SJCRH30 (cell line): ENCODE measurements at regions not wholly inside any gene's neighbourhood (a gene's known extent, or its start where the extent isn't known, plus 50 kb on each side); places are given as distances from the start of the nearest gene placed in this dataset.

ENCODE experiments used
- DNase-seq, 2 experiments: peaks; one replicate each; pipeline ENCODE4 v3.0.0-alpha.2; 2015 to 2020
- H3K27ac ChIP-seq: fragments of 250-450 bp; sonication (Bioruptor Pico); 2 replicates; pipeline ENCODE4 v1.5.1; 2020; ENCODE audit warnings: mild to moderate bottlenecking, moderate library complexity
- H3K27me3 ChIP-seq: fragments of 250-450 bp; sonication (Bioruptor Pico); 2 replicates; pipeline ENCODE4 v1.5.1; 2020; ENCODE audit warnings: mild to moderate bottlenecking, moderate library complexity
- H3K36me3 ChIP-seq: fragments of 250-450 bp; sonication (Bioruptor Pico); 2 replicates; pipeline ENCODE4 v1.5.1; 2020; ENCODE audit warnings: mild to moderate bottlenecking, moderate library complexity
- H3K4me1 ChIP-seq: fragments of 250-450 bp; sonication (Bioruptor Pico); 2 replicates; pipeline ENCODE4 v1.5.1; 2020; ENCODE audit warnings: mild to moderate bottlenecking, moderate library complexity
- H3K4me3 ChIP-seq: fragments of 250-450 bp; sonication (Bioruptor Pico); 2 replicates; pipeline ENCODE4 v1.5.1; 2020; ENCODE audit warnings: mild to moderate bottlenecking, moderate library complexity
- H3K9me3 ChIP-seq: fragments of 250-450 bp; sonication (Bioruptor Pico); replicated peaks from 2 replicates; pipeline ENCODE4 v1.5.1; 2020; ENCODE audit warnings: mild to moderate bottlenecking, moderate library complexity

DNA sequence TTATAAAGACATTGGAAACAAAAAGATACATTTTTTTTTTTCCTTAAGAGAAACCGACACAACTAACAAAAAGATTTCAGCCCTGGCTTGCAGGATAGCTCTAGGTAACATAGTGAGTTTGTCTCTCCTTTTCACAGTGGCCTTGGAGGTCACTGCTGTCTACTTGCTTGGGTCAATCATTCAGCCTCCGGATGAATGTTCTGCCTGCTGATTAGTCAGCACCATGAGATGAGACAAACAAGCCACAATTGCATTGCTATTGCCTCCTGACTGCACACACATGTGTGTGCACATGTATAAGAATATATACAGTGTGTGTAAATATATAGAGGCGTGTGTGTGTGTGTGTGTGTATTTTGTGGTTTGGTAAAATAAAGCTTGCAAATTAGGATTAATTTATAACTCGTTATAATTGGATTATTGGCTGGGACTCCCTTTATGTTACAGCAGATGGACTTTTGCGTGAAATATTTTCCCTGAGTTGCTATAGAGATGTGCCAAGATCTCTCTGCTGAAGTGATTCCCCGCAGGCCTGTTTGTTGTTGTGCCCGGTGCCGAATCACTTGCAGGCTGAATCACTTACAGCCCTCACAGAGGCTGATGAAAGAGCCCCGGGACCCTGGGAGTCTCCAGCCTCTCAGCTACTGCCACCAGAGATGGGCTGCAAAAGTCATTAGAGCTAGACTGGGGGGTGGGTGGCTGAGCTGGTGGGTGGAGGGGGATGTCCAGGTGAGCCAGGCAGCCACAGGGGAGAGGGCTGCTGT, 161.2 kb downstream of the FGF18 start:
- H3K4me3 ChIP-seq = no peak overlapping the region
- no peaks in the 10 kb centered on the region for H3K36me3 ChIP-seq
- H3K27me3 ChIP-seq = no peaks in the 10 kb centered on the region
- H3K9me3 ChIP-seq = no peaks in the 10 kb centered on the region
- no peak for DNase-seq
- H3K27ac ChIP-seq = no peak overlapping the region
- H3K4me1 ChIP-seq = no peaks in the 10 kb centered on the region

DNA sequence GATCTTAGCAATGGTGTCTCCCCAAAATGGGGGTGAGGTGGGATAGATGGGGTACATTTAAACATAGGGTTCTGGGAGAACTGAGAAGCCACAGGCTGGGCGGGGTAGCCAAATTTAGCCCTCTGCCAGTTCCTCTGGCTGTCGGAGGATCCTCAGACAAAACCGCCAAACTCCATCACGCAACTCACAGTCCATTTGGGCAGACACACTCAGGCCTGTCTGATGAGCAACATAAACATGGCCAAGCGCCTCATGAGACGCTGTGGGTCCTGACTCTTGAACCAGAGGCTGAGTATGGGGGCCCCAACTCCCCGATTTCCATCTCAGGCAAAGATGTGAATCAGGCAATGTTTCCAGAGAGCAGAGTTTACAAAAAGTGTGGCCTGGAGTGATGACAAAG, 162.3 kb downstream of the FGF18 start:
- H3K9me3 ChIP-seq = no peaks in the 10 kb centered on the region
- H3K4me3 ChIP-seq = no peak overlapping the region
- no peaks in the 10 kb centered on the region for H3K27me3 ChIP-seq
- H3K36me3 ChIP-seq = no peaks in the 10 kb centered on the region
- no peaks in the 10 kb centered on the region for H3K4me1 ChIP-seq
- DNase-seq = no peak
- no peak overlapping the region for H3K27ac ChIP-seq

DNA sequence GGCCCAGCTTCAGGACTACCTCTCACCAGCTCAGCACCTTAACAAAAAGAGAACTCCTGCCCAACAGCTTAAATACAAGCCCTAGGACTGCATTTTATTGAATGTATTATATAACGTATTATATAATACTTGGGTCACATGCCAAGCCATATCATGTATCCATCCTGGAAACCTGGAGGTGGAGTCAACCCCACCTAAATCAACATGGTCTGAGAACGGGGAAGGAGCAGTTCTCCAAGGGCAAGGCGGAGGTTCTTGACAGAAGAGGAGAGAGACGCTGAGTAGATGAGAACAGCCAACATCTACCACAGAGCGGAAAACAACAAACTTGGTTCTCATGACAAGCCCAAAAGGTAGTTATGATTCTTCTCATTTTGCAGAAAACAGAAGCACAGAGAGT, 163.4 kb downstream of the FGF18 start:
- no peaks in the 10 kb centered on the region for H3K27me3 ChIP-seq
- DNase-seq = no peak
- H3K27ac ChIP-seq = no peak overlapping the region

DNA sequence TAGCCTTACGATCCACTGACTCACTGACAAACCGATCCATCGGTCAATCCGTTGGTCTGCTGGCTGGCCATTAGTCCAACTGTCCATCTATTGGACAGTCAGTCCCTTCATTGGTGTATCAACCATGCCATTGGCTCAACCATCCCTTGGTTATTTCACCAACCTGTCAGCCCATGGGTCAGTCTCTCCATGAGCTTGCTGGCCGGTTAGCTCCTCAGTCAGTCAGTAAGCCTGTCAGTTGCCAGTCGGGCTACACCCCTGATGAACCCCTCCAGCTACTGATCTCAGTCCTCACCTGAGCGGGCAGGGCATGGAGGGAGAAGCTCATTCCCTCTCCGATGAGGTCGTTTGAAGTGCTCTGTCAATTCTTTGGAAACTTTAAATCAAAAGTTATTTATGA, 166.5 kb downstream of the FGF18 start:
- Histone ChIP-seq H3K4me1 (no peaks in the 10 kb centered on the region), H3K27me3 (no peaks in the 10 kb centered on the region), H3K27ac (no peak overlapping the region), H3K4me3 (no peak overlapping the region), H3K9me3 (no peaks in the 10 kb centered on the region), H3K36me3 (no peaks in the 10 kb centered on the region)
- no peak for DNase-seq

More for the DNA sequence above, 163.4 kb downstream of the FGF18 start:
- no peaks in the 10 kb centered on the region for H3K9me3 ChIP-seq
- H3K4me3 ChIP-seq = no peak overlapping the region
- H3K4me1 ChIP-seq = no peaks in the 10 kb centered on the region
- H3K36me3 ChIP-seq = no peaks in the 10 kb centered on the region

DNA sequence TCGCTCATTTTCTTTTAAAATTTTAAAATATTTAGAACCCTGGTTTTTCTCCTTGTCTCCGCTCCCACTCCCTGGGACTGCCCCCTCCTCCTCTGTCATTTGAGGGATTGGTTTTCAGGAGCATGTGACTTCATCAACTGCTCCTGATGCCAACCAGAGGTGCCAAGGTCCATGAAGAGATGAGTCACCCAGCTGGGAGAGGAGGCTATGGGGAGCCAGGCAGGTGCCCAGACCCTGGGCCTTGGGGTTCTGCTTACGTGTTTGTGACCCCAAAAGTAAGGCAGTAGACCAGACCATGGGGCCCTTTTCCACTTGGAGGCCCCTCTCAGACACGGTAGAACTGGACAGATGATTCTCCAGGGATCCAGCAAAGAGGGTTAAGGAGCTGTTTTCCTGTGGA, 167.0 kb downstream of the FGF18 start:
- no peak for DNase-seq
- Histone ChIP-seq H3K27ac (no peak overlapping the region), H3K4me3 (no peak overlapping the region), H3K4me1 (no peaks in the 10 kb centered on the region), H3K36me3 (no peaks in the 10 kb centered on the region), H3K9me3 (no peaks in the 10 kb centered on the region), H3K27me3 (no peaks in the 10 kb centered on the region)

DNA sequence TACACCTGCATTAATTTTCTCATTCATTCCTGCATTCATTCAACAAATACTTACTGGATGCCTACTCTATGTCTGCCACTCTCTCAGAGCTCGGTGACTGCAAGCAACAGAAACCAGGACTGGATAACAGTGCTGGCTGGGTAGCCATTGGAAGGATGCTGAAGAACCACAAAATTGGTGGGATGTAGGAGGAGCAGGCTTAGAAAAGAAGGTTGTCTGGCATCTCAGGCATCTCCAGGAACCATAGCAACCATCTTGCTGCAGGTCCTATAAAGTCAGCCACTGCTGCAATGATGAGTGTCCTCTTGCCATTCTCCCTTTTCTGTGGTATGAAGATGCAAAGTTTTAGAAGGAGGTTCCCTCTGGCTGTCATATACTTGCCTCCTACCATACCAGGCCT, 168.6 kb downstream of the FGF18 start:
- Histone ChIP-seq H3K4me1 (no peaks in the 10 kb centered on the region), H3K27me3 (no peaks in the 10 kb centered on the region), H3K4me3 (no peak overlapping the region), H3K36me3 (no peaks in the 10 kb centered on the region), H3K9me3 (no peaks in the 10 kb centered on the region), H3K27ac (no peak overlapping the region)
- no peak for DNase-seq

DNA sequence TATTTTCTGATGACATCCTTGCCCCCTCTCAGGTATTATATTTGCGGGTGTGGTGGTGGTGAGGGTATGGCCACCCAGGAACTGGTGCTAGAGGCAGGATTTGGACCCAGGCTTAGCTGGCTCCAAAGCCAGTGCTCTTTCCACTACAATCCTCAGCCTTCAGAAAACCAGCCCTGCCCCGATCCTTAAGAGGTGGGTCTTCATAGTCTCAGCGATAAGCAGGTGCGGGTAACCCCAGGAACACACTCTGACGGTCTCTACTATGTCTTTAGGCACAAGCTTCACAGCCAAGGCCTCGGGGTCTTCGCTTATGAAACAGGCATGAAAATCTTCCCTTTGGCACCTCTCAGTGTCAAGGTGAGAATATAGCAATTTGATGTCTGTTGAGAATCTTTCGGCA, 169.3 kb downstream of the FGF18 start:
- H3K27ac ChIP-seq = no peak overlapping the region
- no peak overlapping the region for H3K4me3 ChIP-seq
- H3K36me3 ChIP-seq = no peaks in the 10 kb centered on the region
- no peaks in the 10 kb centered on the region for H3K9me3 ChIP-seq
- H3K4me1 ChIP-seq = no peaks in the 10 kb centered on the region
- H3K27me3 ChIP-seq = no peaks in the 10 kb centered on the region
- no peak for DNase-seq

DNA sequence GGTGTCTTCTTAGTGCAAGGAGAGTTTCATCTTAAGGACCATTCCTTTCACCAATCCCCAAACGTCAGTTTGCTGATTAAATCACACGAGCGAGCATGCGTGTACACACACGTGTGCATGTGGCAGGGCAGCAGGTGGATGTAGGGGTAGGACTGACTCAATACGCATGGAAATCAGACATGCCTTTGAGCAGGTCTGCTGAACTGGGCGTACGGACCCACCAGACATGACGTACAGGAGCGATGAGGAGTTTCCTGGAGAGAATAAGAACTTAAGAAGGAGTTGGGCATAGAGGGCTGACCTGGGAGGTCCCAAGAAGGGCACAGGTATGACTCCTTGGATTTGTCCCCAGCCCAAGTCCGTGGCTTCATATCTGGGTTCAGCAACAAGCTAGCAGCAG, 170.0 kb downstream of the FGF18 start:
- DNase-seq = no peak
- no peaks in the 10 kb centered on the region for H3K4me1 ChIP-seq
- no peaks in the 10 kb centered on the region for H3K36me3 ChIP-seq
- H3K4me3 ChIP-seq = no peak overlapping the region
- H3K27me3 ChIP-seq = no peaks in the 10 kb centered on the region
- H3K9me3 ChIP-seq = no peaks in the 10 kb centered on the region
- no peak overlapping the region for H3K27ac ChIP-seq

DNA sequence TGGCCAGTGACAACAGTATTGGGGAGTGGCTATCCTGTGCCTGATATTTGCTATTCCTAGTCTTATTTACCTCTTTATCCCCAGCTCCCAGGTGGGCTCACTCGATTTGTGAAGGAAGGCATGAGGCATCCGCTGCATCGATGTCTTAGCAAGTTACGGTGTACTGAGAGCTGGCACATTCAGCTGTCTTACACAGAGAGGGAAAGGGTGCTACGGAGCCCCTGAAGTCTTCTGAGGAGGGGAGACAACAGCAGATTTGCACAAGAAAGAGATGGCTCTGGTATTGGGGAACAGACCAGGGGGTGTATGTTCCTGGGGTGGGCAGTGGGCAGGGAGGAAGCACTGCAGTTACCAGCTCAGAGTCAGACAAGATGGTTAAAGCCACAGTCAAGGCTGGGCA, 172.6 kb downstream of the FGF18 start:
- Histone ChIP-seq H3K27me3 (no peaks in the 10 kb centered on the region), H3K9me3 (no peaks in the 10 kb centered on the region), H3K36me3 (no peaks in the 10 kb centered on the region), H3K4me3 (no peak overlapping the region), H3K4me1 (peaks cover 4% of the 10 kb centered on the region), H3K27ac (no peak overlapping the region)
- DNase-seq = no peak

DNA sequence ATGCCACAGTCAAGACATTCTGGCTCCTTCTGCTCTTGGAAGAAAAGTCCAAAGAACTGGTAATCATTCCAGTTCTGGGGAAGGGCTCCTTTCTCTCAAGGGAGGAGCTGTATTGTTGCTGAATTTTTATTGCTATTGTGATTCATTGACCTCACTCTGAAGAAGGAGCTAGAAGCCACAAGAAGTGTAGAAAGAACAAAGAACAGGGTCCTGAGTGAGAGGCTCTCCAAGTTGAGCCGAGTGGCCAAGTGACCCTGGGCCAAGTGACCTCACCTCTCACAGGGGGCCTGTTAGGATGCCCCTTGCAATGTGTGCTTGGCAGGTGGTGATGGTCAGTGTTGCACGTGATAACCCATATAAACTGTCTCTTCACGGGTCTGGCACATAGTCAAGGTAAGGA, 173.3 kb downstream of the FGF18 start:
- no peak for DNase-seq
- peaks cover 4% of the 10 kb centered on the region for H3K4me1 ChIP-seq
- H3K4me3 ChIP-seq = no peak overlapping the region
- H3K9me3 ChIP-seq = no peaks in the 10 kb centered on the region
- no peak overlapping the region for H3K27ac ChIP-seq
- H3K27me3 ChIP-seq = no peaks in the 10 kb centered on the region
- H3K36me3 ChIP-seq = no peaks in the 10 kb centered on the region

DNA sequence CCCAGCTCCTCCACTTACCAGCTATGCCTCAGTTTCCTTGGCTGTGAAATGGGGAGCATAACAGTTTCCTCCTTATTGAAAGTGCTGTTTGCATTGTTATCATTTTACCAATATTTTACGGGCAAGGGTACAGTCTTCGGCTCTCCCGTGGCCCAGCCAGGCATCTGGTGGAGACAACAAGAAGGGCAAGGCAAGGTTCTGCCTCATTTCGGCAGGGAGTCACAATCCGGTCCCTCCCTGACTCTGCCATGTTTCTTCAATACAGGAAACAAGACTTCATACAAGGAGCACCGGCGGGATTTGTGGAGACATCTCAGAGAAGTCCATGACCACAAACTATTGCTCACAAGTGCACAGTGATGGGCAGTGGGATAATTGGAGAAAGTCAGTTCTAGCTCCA, 174.0 kb downstream of the FGF18 start:
- Histone ChIP-seq H3K27ac (no peak overlapping the region), H3K36me3 (no peaks in the 10 kb centered on the region), H3K4me3 (no peak overlapping the region), H3K9me3 (no peaks in the 10 kb centered on the region), H3K4me1 (peaks cover 4% of the 10 kb centered on the region), H3K27me3 (no peaks in the 10 kb centered on the region)
- no peak for DNase-seq

DNA sequence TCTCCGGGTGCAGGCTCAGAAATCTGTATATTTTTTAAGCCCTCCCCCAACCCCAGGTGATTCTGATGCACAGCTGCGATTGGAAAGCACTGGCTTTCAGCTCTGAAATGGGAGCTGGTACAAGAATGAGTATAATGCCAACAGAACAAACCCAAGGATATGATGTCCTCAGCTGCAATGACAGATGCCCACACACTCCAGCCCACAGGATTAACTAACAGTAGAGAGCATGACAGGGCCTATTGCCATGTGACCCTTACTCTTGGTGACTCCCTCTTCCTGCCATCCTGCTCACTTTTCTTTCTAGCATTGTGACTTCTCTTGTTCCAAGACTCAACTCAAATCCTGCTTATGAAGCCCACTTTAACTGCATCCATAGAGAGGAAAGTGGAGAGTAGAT, 174.5 kb downstream of the FGF18 start:
- DNase-seq = no peak
- Histone ChIP-seq H3K36me3 (no peaks in the 10 kb centered on the region), H3K9me3 (no peaks in the 10 kb centered on the region), H3K27ac (no peak overlapping the region), H3K4me3 (no peak overlapping the region), H3K27me3 (no peaks in the 10 kb centered on the region), H3K4me1 (peaks cover 4% of the 10 kb centered on the region)

DNA sequence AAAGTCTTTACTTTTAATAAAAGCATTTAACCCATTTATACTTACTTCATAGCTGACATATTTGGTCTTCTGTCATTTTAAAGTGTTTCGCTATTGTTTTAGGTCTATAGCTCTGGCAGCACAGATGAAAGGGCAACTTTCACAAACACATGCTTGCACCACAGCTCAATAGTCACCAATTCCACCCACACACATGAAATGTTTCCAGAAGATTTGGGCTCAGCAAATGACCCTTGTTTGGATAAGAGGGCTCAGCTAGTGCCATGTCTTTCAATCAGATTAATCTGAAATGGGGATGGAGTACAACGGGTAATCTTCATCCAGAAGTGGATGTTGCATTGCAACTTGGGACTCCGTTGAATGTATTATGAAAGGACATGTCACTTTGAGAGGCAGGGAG, 176.0 kb downstream of the FGF18 start:
- Histone ChIP-seq H3K4me1 (peaks cover 10% of the 10 kb centered on the region), H3K27ac (no peak overlapping the region), H3K9me3 (no peaks in the 10 kb centered on the region), H3K36me3 (no peaks in the 10 kb centered on the region), H3K27me3 (no peaks in the 10 kb centered on the region), H3K4me3 (no peak overlapping the region)
- DNase-seq = no peak

DNA sequence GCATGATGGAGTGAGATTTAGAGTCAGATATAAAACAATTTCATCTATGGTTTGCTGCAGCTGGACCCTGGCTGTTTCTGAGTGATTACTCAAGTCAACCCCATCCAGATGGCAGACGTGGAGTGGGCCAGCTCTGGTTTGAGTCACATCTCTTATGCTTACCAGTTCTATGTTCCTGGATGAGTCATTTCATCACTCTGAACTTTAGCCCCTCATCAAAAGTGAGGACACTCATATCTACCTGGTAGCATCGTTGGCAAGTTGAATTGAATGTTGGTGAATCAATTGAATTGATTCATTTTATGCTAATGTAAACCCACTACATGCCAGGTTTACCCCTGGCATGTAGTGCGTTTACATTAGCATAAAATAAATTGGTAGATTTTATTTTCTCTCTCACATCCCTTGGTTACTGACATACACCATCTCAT, 176.4 kb downstream of the FGF18 start:
- no peaks in the 10 kb centered on the region for H3K27me3 ChIP-seq
- H3K27ac ChIP-seq = no peak overlapping the region
- H3K4me1 ChIP-seq = peaks cover 10% of the 10 kb centered on the region
- H3K9me3 ChIP-seq = no peaks in the 10 kb centered on the region
- DNase-seq = no peak
- H3K36me3 ChIP-seq = no peaks in the 10 kb centered on the region
- H3K4me3 ChIP-seq = no peak overlapping the region

DNA sequence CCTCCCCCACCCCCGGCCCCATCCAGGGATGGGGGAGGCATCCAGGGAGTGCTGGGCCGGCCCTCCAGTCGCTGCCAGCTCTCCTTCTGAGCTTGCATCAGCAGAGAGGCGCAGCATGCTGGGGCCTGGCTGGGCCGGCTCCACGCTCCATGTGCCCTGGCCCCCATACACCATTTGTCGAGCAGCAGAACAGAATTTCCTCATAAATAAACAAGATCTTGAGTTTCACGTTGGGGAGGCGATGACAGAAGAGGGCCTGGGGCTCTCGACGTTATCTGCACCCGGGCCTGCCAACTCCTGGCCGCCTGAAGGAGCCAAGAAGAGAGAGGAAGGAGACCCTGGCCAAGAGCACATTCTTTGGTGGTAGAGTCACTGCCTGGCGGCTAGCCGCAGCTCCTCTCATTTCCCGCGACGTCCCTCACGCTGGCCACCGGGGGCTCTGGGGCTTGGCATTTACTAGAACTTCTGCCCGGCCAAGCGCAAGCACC, 177.0 kb downstream of the FGF18 start:
- no peaks in the 10 kb centered on the region for H3K9me3 ChIP-seq
- peak; percentile 75 to 79 for DNase-seq
- peaks cover 10% of the 10 kb centered on the region for H3K4me1 ChIP-seq
- no peaks in the 10 kb centered on the region for H3K27me3 ChIP-seq
- no peaks in the 10 kb centered on the region for H3K36me3 ChIP-seq
- no peak overlapping the region for H3K4me3 ChIP-seq
- H3K27ac ChIP-seq = no peak overlapping the region

DNA sequence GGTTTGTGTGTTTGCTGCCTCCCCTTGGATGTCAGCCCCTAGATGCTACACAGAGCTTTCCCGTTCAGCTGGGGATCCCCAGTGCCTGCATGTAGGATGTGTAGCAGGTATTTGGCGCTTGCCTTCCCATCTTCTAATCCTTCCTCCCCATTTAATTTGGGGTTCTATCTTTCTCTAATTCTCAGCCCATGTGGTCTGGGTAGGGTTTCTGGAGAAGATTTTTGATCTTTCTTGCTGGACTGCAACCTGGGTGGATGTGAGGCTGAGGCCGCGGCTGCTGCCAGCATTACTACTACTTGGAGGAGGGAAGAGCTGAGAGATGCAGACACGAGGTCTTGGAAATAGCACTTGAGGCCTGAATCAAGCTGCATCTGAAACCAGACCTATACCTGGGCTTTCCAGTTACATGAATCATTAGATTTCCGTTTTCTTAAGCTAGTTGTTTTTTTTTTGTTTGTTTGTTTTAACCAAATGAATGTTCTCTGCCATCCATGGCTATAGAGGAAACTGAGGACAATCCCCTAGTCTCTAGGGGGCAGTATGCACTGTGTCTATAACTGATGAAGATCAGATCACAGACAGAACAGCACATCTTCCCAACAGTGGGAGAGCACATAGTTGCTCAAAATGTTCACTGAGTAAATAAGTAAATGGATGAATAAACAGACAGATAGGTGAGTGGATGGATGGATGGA, 178.6 kb downstream of the FGF18 start:
- peaks cover 10% of the 10 kb centered on the region for H3K4me1 ChIP-seq
- no peak overlapping the region for H3K4me3 ChIP-seq
- H3K27me3 ChIP-seq = no peaks in the 10 kb centered on the region; the same call in 1 of the 2 replicates
- H3K27ac ChIP-seq = no peak overlapping the region
- H3K9me3 ChIP-seq = no peaks in the 10 kb centered on the region
- no peak for DNase-seq
- no peaks in the 10 kb centered on the region for H3K36me3 ChIP-seq
